OCI-LY1 (cell line): ENCODE measurements at regions not wholly inside any gene's neighbourhood (a gene's known extent, or its start where the extent isn't known, plus 50 kb on each side); places are given as distances from the start of the nearest gene placed in this dataset.
"Not testable (repeated sequence)": the region's sequence is repeated elsewhere in the genome, so short reads cannot be mapped to it uniquely, and the experiment has no call there.

ENCODE experiments used
- H2AFZ ChIP-seq: fragments of 200-600 bp; sonication (generic), shearing (Covaris generic); 2 replicates; pipeline ENCODE4 v1.6.0; 2014; ENCODE audit warnings: antibody characterized with exemption, mild to moderate bottlenecking, low read length
- H3F3A ChIP-seq: fragments of 200-600 bp; sonication (generic), shearing (Covaris generic); 2 replicates; pipeline ENCODE4 v1.6.0; 2014; ENCODE audit warnings: mild to moderate bottlenecking, antibody characterized with exemption, low read length, moderate library complexity; ENCODE audit not compliant: insufficient read depth
- H3K27ac ChIP-seq: fragments of 200-600 bp; sonication (generic); 2 replicates; pipeline ENCODE4 v1.5.1; 2014; ENCODE audit warnings: low read length, mixed run types, mild to moderate bottlenecking, low read depth; ENCODE audit not compliant: poor library complexity, severe bottlenecking
- H3K27me3 ChIP-seq: fragments of 200-600 bp; sonication (generic); 2 replicates; pipeline ENCODE4 v1.6.0; 2014; ENCODE audit warnings: antibody characterized with exemption, mild to moderate bottlenecking, low read length, moderate library complexity; ENCODE audit not compliant: insufficient read depth
- H3K36me3 ChIP-seq: fragments of 200-600 bp; sonication (generic); 2 replicates; pipeline ENCODE4 v1.6.1; 2014; ENCODE audit warnings: mild to moderate bottlenecking, antibody characterized with exemption, low read length, moderate library complexity, mixed read lengths; ENCODE audit not compliant: insufficient read depth
- H3K4me1 ChIP-seq: fragments of 200-600 bp; sonication (generic); 2 replicates; pipeline ENCODE4 v1.5.1; 2014; ENCODE audit warnings: mild to moderate bottlenecking, low read length, moderate library complexity; ENCODE audit not compliant: insufficient read depth, severe bottlenecking
- H3K4me2 ChIP-seq: fragments of 200-600 bp; sonication (generic), shearing (Covaris generic); 2 replicates; pipeline ENCODE4 v1.6.1; 2014; ENCODE audit warnings: low read length
- H3K4me3 ChIP-seq: fragments of 200-600 bp; sonication (generic); 2 replicates; pipeline ENCODE4 v1.5.1; 2014; ENCODE audit warnings: low read length, low read depth, mild to moderate bottlenecking, mixed read lengths; ENCODE audit not compliant: poor library complexity, severe bottlenecking
- H3K79me2 ChIP-seq: fragments of 200-600 bp; shearing (Covaris generic); 2 replicates; pipeline ENCODE4 v1.6.1; 2016; ENCODE audit warnings: mixed run types, low read length, mixed read lengths; ENCODE audit not compliant: insufficient read depth
- H3K9ac ChIP-seq: fragments of 200-600 bp; sonication (generic), shearing (Covaris generic); 2 replicates; pipeline ENCODE4 v1.6.1; 2014; ENCODE audit warnings: mild to moderate bottlenecking, low read length, mixed read lengths
- H3K9me2 ChIP-seq: fragments of 200-600 bp; sonication (generic), shearing (Covaris generic); 2 replicates; pipeline ENCODE4 v1.6.1; 2014; ENCODE audit warnings: low read depth, mild to moderate bottlenecking, low read length, mixed read lengths
- H3K9me3 ChIP-seq: fragments of 200-600 bp; shearing (Covaris generic); 2 replicates; pipeline ENCODE4 v1.6.1; 2014; ENCODE audit warnings: low read length, mixed read lengths
- H4K20me1 ChIP-seq: fragments of 200-600 bp; sonication (generic), shearing (Covaris generic); 2 replicates; pipeline ENCODE4 v1.6.0; 2016; ENCODE audit warnings: mild to moderate bottlenecking, low read length; ENCODE audit not compliant: insufficient read depth
- CTCF ChIP-seq: fragments of 200-600 bp; sonication (generic), shearing (Covaris generic); IDR thresholded peaks from 2 replicates; pipeline ENCODE4 v1.5.1; 2017; ENCODE audit warnings: mild to moderate bottlenecking, antibody characterized with exemption, low read length, moderate library complexity, mixed read lengths
- EZH2 ChIP-seq: fragments of 200-600 bp; sonication (generic), shearing (Covaris generic); IDR thresholded peaks from 2 replicates; pipeline ENCODE4 v1.8.0; 2017; ENCODE audit warnings: borderline replicate concordance, mixed run types, mild to moderate bottlenecking, antibody characterized with exemption, low read length, moderate library complexity, mixed read lengths

GRCh38 chr1:222057162-222057561 lies 315.3 kb upstream of the DUSP10 start:
- H4K20me1 ChIP-seq: no peaks in the 10 kb centered on the region
- no peaks in the 10 kb centered on the region for H3K79me2 ChIP-seq
- H3K4me1 ChIP-seq: no peaks in the 10 kb centered on the region
- no peaks in the 10 kb centered on the region for H3F3A ChIP-seq
- no peaks in the 10 kb centered on the region for H3K9me3 ChIP-seq
- H3K27ac ChIP-seq: no peak overlapping the region
- H3K36me3 ChIP-seq: no peaks in the 10 kb centered on the region
- no peak overlapping the region for H3K4me2 ChIP-seq
- H3K9ac ChIP-seq: no peak overlapping the region
- no peaks in the 10 kb centered on the region for H3K9me2 ChIP-seq
- no peak overlapping the region for H3K4me3 ChIP-seq
- no peak overlapping the region for H2AFZ ChIP-seq
- no peaks in the 10 kb centered on the region for H3K27me3 ChIP-seq
- TF ChIP-seq EZH2 (no peak), CTCF (no peak)

GRCh38 chr1:222054416-222054815 lies 312.5 kb upstream of the DUSP10 start:
- H3K79me2 ChIP-seq: no peaks in the 10 kb centered on the region
- no peak for TF ChIP-seq EZH2
- no peak for TF ChIP-seq CTCF
- no peaks in the 10 kb centered on the region for H3K27me3 ChIP-seq
- no peaks in the 10 kb centered on the region for H3K36me3 ChIP-seq
- no peak overlapping the region for H2AFZ ChIP-seq
- no peak overlapping the region for H3K4me2 ChIP-seq
- H3K9ac ChIP-seq: no peak overlapping the region
- H3K4me1 ChIP-seq: no peaks in the 10 kb centered on the region
- no peak overlapping the region for H3K27ac ChIP-seq
- no peaks in the 10 kb centered on the region for H3K9me2 ChIP-seq
- no peak overlapping the region for H3K4me3 ChIP-seq
- no peaks in the 10 kb centered on the region for H3K9me3 ChIP-seq
- H3F3A ChIP-seq: no peaks in the 10 kb centered on the region
- no peaks in the 10 kb centered on the region for H4K20me1 ChIP-seq

GRCh38 chr1:222053790-222054294 lies 312.0 kb upstream of the DUSP10 start:
- no peak overlapping the region for H3K27ac ChIP-seq
- H3K9me3 ChIP-seq: no peaks in the 10 kb centered on the region
- no peak overlapping the region for H3K9ac ChIP-seq
- no peaks in the 10 kb centered on the region for H3K36me3 ChIP-seq
- H3K27me3 ChIP-seq: no peaks in the 10 kb centered on the region
- no peaks in the 10 kb centered on the region for H3K9me2 ChIP-seq
- no peaks in the 10 kb centered on the region for H4K20me1 ChIP-seq
- no peaks in the 10 kb centered on the region for H3K4me1 ChIP-seq
- H3K4me3 ChIP-seq: no peak overlapping the region
- no peaks in the 10 kb centered on the region for H3K79me2 ChIP-seq
- no peak overlapping the region for H2AFZ ChIP-seq
- no peaks in the 10 kb centered on the region for H3F3A ChIP-seq
- H3K4me2 ChIP-seq: no peak overlapping the region
- TF ChIP-seq CTCF: no peak

GRCh38 chr1:222051311-222051710 lies 309.4 kb upstream of the DUSP10 start:
- H3K36me3 ChIP-seq, H3K4me1 ChIP-seq, H2AFZ ChIP-seq: not testable (repeated sequence)

GRCh38 chr1:222049661-222050060 lies 307.8 kb upstream of the DUSP10 start:
- not testable (repeated sequence) for H3K9me2 ChIP-seq, H2AFZ ChIP-seq, H3F3A ChIP-seq, H3K79me2 ChIP-seq, H4K20me1 ChIP-seq, H3K36me3 ChIP-seq, H3K4me3 ChIP-seq, H3K27ac ChIP-seq, H3K9ac ChIP-seq, H3K4me1 ChIP-seq, H3K27me3 ChIP-seq, H3K4me2 ChIP-seq, H3K9me3 ChIP-seq

More at GRCh38 chr1:222051311-222051710, 309.4 kb upstream of the DUSP10 start:
- not testable (repeated sequence) for H3K4me3 ChIP-seq, H3K79me2 ChIP-seq, H3K27me3 ChIP-seq, H4K20me1 ChIP-seq, H3K4me2 ChIP-seq, H3F3A ChIP-seq, H3K9me2 ChIP-seq, H3K9ac ChIP-seq, H3K27ac ChIP-seq, H3K9me3 ChIP-seq
